CD4-positive, alpha-beta T cell treated with Interleukin-12 subunit alpha and Interleukin-12 subunit beta, for 1 hour (primary cell): ENCODE measurements at regions not wholly inside any gene's neighbourhood (a gene's known extent, or its start where the extent isn't known, plus 50 kb on each side); places are given as distances from the start of the nearest gene placed in this dataset.

Experiments
- DNase-seq: peaks from one replicate; pipeline ENCODE4 v3.0.0-alpha.2; 2020

GRCh38 chr1:58365328-58365727 lies 181.2 kb downstream of the OMA1 start:
- no peak for DNase-seq

- DNase-seq: no peak
These were observed 182.9 kb downstream of the OMA1 start for GRCh38 chr1:58363585-58363984.

- DNase-seq: no peak
These were observed 185.4 kb downstream of the OMA1 start for GRCh38 chr1:58361134-58361533.

- DNase-seq: no peak
These were observed 188.2 kb downstream of the OMA1 start for GRCh38 chr1:58358346-58358745.

GRCh38 chr1:58356402-58356801 lies 190.1 kb downstream of the OMA1 start:
- DNase-seq: no peak

GRCh38 chr1:58353168-58353567 lies 193.4 kb downstream of the OMA1 start:
- no peak for DNase-seq

GRCh38 chr1:58352476-58353092 lies 193.9 kb downstream of the OMA1 start:
- DNase-seq: no peak

- no peak for DNase-seq
These were observed 200.5 kb downstream of the OMA1 start for GRCh38 chr1:58346036-58346355.

- DNase-seq: no peak
These were observed 201.1 kb downstream of the OMA1 start for GRCh38 chr1:58345215-58346035.

- no peak for DNase-seq
These were observed 206.3 kb downstream of the OMA1 start for GRCh38 chr1:58340185-58340584.

GRCh38 chr1:58338081-58338480 lies 208.4 kb downstream of the OMA1 start:
- DNase-seq: no peak

GRCh38 chr1:58333511-58333910 lies 213.0 kb downstream of the OMA1 start:
- no peak for DNase-seq

GRCh38 chr1:58331156-58331555 lies 215.4 kb downstream of the OMA1 start:
- no peak for DNase-seq

GRCh38 chr1:58325866-58326265 lies 220.7 kb downstream of the OMA1 start:
- DNase-seq: no peak

- DNase-seq: no peak
These were observed 222.0 kb downstream of the OMA1 start for GRCh38 chr1:58324558-58324957.

- no peak for DNase-seq
These were observed 228.1 kb downstream of the OMA1 start for GRCh38 chr1:58318157-58319005.

- no peak for DNase-seq
These were observed 228.8 kb downstream of the OMA1 start for GRCh38 chr1:58317694-58318093.

- DNase-seq: no peak
These were observed 229.4 kb downstream of the OMA1 start for GRCh38 chr1:58317086-58317485.

GRCh38 chr1:58316141-58316540 lies 230.4 kb downstream of the OMA1 start:
- no peak for DNase-seq

GRCh38 chr1:58312971-58313563 lies 233.5 kb downstream of the OMA1 start:
- no peak for DNase-seq

- DNase-seq: no peak
These were observed 234.1 kb downstream of the OMA1 start for GRCh38 chr1:58312461-58312860.

- DNase-seq: no peak
These were observed 235.6 kb downstream of the OMA1 start for GRCh38 chr1:58310881-58311280.

GRCh38 chr1:58310469-58310868 lies 236.1 kb downstream of the OMA1 start:
- DNase-seq: no peak
